GM19043 (cell line): ENCODE measurements at regions not wholly inside any gene's neighbourhood (a gene's known extent, or its start where the extent isn't known, plus 50 kb on each side); places are given as distances from the start of the nearest gene placed in this dataset.

Experiments used
- ATAC-seq: cut with Tn5 transposase; IDR thresholded peaks from one replicate; pipeline ENCODE4 v1.9.1; 2021; ENCODE audit warnings: low read depth; ENCODE audit not compliant: unreplicated experiment

DNA sequence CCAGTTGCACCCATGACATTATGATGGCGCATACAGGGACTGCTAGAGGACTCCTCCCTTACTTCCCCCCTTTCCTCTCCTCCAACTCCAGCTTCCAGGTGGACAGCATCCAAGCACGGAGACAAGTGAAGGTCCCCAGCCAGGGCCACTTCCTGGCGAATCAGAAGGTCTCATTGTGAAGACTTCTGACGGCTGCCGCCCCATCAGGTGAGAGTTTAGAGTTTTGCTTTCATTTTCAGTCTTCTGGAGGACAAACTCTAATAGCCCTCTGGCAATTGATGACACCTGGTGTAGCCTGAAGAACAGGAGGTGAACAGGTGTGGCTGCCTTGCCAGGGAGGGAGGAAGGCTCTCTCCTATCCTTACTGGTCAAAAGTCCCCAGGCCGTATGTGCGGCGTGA is 77.3 kb upstream of the KCNH7 start:
- no peak for ATAC-seq

DNA sequence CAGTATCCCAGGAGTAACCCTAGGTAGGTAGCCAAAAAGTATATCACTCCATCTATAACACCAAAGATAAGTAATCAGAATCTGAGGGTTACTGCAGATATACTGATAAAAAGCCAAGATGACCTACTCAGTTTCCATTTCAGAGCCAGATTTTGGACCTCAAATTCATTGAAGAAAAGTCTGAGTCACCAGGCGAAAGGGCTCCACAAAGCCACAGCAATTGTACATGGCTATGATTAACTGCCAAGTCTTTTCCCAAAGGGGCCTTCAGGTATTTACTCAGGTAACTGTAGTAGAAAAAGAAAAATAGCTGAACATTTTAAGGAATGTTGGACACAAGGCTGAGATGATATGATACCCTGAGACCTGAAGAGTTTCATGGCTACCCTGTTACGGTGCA is 75.6 kb upstream of the KCNH7 start:
- no peak for ATAC-seq

DNA sequence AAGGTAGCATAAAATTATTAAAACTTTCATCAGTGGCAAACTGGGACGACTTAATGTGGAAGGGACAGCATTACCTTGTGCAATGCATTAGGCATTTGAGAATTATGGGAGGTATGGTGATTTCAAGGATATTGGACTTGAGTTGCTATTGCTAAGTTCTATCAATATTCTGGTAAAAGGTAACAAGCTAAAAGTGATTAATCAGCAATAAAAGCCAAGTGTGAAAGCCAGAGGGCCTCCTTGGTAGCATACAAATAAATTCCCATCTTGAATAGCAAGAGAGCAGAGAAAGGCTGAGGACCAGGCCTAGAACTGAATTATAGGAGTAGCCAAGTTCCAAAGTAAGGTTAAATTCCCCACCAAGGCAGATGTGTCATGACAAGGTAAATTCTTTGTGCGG is 74.2 kb upstream of the KCNH7 start:
- ATAC-seq, result no peak

DNA sequence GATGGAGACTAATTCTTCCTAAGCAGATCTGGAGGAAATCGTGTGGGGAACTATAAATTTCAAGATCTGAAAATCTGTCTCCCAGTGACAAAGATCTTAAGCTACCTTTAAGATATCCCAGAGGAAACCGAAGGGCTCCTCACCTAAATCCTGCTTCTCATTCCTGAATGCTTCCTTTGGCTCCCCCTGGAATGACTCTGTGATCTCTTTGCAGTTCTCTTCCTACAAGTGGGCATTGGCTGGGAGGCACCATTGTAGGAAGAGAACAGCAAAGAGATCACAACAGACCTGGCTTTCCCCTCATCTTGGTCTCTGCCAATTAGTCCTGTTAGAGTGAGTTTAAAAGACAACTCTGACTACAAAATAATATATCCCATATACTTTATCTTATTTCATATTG is 70.0 kb upstream of the KCNH7 start:
- no peak for ATAC-seq

DNA sequence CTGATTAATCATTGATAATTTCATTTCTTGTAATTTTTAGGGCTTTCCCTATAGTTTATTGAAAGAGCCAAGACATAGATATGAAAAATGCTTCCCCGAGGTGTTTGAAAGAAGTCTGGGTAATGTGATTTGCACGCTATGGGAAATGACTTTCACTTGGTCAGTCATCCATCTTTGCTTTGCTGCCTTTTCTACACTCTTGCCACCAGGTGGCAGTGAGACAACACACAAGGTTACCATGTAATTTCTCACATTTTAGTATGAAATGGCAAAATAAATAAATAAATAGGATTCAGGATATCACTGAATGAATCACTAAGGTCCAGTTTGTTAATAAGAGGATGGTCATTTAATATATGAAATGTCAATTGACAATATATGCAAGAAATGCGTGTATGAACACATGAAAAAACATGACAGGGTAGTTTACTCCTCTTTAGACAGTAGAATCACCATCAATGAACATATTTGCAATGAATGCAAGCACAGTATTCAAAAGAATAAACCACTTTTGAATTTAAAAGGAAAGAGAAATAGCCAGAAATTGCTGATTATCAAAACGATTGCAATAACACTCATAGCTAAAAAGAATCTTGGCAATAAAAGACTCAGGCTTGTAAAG is 52.2 kb upstream of the KCNH7 start:
- ATAC-seq, result peak; percentile 93

DNA sequence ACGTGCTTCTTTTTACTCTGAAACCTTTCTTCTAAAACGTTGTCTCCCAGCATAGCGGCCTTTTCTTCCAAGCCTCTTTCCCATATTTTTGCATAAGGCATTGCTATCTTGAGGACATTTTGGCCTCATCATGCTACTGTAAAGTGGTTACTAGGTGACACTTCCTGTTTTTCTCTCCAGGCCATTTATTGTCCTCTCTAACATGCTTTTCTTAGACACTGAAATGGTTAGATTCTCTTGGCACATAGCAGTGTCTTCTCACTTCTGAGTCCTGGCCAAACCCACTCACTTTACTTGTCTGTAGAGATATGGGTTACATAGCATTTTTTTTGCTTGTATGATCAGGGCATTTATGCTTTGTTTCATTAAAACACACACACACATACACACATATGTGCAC is 50.1 kb upstream of the KCNH7 start:
- no peak for ATAC-seq
